ENCODE measurements at regions not wholly inside any gene's neighbourhood (a gene's known extent, or its start where the extent isn't known, plus 50 kb on each side); places are given as distances from the start of the nearest gene placed in this dataset.

GRCh38 chr2:190792956-190793888, 87.4 kb upstream of the GLS start:
- TF ChIP-seq CTCF (IDR thresholded peaks at IDR 0.05), result no peak
- no peak for TF ChIP-seq POLR2A (IDR thresholded peaks at IDR 0.05)

All from Peyer's patch (tissue), 4 donors.